SK-N-MC (cell line): ENCODE measurements at regions not wholly inside any gene's neighbourhood (a gene's known extent, or its start where the extent isn't known, plus 50 kb on each side); places are given as distances from the start of the nearest gene placed in this dataset.

ENCODE experiments used
- EZH2 ChIP-seq: fragments of 200-600 bp; sonication (generic); IDR thresholded peaks from one replicate; pipeline ENCODE4 v1.6.1; 2017; ENCODE audit warnings: antibody characterized with exemption
- POLR2AphosphoS5 ChIP-seq: IDR thresholded peaks from 2 replicates; pipeline ENCODE4 v1.6.1; 2012; ENCODE audit warnings: mild to moderate bottlenecking, low read depth, low read length, borderline replicate concordance

GRCh38 chr5:87169300-87169991 lies 98.2 kb upstream of the RASA1 start:
- TF ChIP-seq POLR2AphosphoS5 (no peak), EZH2 (no peak)
